Stimulated activated CD8-positive, alpha-beta memory T cell treated with anti-CD3 and anti-CD28 coated beads, Interleukin-7, amount 100 ng/mL, for 24 hours (primary cell): ENCODE measurements at regions not wholly inside any gene's neighbourhood (a gene's known extent, or its start where the extent isn't known, plus 50 kb on each side); places are given as distances from the start of the nearest gene placed in this dataset.

Experiments
- DNase-seq: peaks from one replicate; pipeline ENCODE4 v3.0.0-alpha.2; 2020; ENCODE audit warnings: low read depth

DNA sequence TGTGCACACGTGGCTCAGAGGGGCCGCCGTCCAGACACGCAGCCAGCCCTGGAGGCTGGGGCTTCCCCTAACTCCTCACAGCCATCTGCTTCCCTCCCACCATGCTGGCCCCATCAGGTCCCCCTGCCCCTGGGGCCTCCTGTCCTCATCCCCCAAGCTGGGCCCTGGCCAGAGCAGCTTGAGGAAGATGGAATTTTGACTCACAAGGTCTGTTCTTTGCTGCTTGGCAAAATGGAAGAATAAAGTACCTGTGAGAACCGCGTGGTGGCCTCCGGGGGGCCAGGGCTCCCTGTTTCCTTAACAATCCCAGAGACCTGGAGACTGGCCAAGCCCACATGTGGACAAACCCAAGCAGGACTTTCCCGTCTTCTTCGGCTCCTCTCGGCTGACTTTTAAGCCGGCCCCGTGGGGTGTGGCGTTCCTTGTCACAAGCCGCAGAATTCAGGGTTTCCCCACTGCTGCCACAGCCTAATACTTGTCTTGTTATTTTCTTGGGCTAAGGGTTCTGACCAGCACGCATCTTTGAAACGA lies 872.8 kb downstream of the BRD1 start:
- DNase-seq = no peak

DNA sequence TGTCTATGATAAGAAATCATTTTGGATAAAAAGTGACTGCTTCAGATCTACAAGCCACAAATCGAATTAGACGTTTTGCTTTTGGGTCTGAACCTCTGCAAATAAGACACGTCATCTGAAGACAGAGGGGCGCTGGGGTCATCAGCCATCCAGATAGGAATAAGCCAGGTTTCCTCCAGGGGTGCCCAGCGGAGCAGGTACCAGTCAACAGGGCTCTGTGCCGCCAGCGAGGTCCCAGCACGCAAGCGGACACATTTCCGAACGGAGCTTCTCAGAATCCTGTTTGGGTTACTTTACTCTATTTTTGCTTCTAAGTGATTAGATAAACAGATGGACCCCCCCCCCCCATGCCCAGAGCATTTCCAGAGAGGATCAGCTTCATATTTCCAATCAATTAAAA lies 873.8 kb downstream of the BRD1 start:
- DNase-seq = no peak

DNA sequence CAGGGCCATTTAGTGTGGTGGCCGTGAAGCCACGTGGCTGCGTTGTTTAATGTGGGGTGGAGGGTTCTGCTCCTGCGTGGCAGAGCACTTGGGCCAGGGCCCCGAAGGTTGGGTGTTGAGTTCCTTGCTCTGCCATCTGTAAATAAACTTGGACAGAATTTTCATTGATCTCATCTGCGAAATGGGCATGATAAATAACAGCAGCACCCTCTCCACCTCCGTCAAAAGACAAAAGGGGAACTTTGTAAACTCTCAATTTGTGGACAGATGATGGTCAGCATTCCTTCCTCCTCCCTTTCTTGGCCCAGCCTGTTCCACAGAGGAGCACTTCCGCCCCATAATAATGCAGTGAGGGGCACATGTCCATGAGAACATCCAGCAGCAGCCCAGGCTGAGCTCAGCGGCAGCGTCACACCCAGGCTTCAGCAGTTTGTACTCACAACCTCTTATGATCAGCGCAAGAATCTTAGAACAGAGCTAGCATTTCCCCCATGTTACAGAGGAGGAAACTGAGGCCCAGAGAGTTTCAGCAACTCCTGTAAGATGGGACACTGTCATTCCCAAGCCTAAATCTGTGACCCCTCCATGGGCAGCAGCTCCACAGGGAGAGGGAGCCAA lies 874.5 kb downstream of the BRD1 start:
- no peak for DNase-seq

DNA sequence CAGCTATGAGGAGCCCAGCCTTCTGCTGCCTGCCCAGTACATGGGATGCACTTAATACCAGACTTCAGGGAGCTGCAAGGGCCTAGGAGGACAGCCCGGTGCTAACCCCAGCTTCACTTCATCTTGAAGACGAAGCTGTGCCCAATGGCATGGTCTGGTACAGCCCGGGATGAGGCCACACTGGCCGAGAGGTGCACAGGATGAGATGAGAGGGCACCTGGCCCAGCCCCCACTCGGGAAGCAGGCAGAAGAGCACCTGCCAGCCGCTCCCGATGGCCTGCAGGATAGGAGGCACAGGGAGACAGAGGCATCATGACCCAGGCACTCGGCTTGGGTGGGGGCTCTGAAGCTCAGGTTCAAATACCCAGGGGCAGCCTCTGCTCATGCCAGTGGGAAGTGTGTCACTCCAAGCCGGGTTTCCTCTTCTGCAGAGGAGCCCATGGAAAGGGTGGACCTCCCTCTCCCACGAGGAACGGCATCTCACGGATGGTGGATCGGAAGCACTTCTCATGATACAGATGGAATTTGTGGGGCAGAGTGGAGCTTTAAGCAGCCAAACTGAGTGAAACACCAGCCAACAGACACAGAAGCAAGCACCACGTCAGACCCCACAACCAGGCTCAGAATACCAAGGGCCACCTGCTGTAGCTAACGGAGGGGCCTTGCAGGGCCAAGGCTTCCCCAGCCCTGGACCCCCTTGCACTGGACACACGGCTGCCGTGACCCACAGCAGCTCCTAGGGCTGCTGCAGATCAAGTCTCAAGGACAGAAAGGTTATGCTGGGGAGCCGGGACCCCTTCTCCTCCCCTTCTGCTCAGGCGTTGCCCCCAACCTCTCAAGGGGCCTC lies 875.2 kb downstream of the BRD1 start:
- DNase-seq = no peak

DNA sequence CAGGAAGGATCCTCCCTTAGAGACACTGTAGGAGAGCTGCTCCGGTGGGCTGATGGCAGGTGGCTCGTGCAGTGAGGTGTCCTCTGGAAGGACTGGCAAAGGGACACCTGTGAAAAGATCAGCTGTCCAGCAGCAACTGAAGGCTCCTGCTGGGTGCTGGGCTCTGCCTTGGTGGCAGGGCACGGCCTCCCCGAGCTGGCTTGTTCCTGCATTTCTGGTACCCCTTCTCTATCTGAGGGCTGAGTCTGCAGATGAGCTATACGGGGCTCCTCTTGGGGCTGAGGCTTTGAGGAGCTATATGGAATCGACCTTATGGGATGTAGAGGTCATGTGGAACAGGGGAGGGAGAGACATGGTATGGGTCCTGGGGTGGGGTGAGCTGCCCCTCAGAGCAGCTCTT lies 875.8 kb downstream of the BRD1 start:
- DNase-seq = no peak

DNA sequence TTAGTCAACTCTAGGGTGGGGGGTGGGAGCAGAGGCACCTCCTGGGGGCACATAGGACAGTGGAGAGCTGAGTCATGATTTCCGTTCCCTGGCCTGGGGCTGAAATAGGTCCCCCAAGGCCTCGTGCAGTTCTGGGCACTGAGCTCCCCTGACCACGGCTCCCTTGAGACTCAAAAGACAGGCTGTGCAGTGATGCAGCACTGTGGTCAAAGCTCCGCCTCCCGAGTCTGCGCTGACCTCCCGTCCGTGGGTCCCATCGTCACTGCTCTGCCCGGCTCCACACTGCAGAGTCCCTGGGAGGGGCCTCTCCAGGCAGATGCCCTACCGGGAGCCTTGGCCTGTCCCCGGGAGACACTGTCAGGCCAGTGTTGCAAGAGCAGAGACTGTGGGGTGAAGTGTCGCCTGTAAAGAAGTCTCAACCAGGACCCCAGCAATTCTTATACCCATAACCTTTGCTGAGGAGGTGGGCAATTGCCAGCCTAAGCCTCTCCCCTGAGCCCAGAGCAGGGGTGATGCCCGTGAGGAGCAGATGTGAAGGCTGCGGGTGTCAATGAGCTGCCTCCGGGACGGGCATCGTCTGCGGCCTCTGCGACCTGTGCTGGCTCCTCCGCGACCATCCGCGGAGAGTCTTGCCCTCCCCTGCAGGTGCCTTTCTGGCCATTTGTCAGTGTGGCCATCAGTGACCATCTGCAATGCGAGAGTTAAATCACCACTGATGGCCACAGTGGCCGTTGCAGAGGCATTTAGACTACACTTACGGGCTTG lies 877.3 kb downstream of the BRD1 start:
- no peak for DNase-seq

DNA sequence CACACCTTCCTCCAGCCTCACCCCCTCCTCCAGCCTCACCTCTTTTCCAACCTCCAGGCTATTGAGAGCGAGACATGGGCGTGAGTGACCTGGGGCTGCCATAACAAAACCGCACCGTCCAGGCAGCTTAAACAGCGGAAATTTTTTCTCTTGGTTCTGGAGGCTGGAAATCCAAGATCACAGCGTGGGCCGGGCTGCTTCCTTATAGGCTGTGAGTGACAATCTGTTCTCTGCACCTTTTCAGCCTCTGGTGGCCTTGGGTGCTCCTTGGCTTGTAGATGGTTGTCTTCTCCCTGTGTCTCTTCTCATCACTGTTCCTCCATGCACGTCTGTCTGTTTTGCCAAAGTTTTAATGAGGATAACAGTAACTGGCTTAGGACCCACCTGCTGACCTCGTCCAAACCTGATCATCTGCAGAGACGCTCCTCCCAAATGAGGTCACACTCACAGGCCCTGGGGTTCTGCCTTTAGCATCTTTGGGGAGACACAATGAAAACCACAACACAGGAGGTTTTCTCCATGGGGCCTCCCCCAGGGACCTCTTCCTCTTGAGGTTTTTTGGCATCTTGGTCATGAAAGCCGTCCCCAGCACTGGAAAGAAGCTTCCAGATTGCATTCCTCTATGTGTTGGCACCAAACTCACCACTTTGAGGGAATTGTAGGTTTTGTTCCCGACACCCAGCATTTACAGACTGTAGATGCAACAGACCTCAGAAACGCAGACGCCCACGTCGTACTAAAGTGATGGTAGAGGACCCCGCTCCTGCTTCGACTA lies 878.1 kb downstream of the BRD1 start:
- no peak for DNase-seq

DNA sequence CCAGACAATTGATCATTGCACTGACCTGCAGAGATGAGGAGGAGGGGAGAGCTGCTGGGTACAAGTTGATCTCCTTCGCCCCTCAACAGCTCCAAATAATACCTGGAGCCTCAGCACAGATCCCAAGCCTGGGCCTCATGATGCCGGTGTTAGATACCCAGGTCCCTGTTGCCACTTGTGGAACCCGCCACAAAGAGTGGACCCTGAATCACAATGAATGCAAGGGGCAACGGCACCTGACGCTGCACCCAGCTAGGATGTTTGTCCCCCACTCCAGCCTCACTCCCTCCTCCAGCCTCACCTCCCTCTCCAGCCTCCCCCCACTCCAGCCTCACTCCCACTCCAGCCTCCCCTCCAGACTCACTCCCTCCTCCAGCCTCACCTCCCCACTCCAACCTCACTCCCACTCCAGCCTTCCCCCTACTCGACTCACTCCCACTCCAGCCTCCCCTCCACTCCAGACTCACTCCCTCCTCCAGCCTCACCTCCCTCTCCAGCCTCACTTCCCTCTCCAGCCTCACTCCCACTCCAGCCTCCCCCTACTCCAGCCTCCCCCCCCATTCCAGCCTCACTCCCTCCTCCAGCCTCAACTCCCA lies 879.0 kb downstream of the BRD1 start:
- DNase-seq = no peak

DNA sequence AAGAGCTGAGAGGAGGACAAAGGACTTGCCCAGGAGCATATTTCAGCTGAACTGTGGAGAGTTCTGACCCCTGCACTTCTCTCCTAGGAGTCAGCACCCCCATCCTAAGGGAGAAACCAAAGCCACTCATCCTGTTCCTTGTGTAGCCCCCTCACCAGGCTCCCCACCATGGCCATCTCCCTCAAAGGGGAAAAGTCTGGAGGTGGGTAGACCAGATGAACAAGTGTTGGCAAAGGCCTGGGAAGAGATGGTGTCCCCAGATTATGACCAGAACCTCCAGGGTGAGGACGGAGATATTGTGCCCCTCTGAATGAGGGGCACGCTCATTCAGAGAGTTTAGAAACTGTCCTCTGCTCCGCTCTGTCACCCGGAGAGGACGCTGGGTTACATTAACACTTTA lies 880.0 kb downstream of the BRD1 start:
- no peak for DNase-seq

DNA sequence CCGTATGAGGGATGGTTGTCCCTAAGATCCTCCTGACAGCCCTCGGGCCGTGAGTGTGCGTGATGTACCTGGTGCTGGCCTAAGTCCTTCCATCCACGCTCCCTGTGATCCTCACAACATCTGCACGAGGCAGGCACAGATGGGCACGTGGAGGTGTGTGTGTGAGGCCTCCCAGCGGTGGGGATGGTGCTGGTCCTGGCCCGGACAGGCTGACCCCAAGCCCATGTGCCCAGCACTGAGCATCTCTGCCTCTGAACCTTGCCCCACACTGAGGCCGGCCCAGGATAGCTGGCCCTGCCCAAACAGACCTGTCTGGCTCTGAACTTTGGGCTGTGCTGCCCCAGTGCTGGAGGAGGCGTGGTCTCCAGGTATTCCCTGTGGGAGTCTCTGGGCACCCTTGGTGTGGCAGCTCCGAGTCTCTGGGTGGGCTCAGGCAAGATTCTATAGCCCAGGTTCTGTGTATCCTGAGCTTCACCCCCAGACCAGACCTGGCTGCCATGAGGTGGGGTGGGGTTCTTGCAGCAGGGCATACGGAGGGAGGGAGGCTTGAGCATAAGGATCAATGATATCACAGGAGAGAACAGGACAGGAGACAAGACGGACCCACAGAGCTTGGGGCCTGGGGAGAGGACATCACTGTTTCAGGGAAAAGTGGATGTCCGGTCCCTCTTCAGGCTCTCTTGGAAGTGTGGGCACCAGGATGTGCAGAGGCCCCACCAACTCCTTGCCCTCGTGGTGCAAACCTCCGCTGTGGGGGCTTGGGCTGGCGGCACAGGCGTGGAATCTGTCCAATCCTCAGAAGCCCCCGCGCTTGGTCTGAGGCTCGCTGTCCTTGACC lies 881.8 kb downstream of the BRD1 start:
- DNase-seq = no peak

DNA sequence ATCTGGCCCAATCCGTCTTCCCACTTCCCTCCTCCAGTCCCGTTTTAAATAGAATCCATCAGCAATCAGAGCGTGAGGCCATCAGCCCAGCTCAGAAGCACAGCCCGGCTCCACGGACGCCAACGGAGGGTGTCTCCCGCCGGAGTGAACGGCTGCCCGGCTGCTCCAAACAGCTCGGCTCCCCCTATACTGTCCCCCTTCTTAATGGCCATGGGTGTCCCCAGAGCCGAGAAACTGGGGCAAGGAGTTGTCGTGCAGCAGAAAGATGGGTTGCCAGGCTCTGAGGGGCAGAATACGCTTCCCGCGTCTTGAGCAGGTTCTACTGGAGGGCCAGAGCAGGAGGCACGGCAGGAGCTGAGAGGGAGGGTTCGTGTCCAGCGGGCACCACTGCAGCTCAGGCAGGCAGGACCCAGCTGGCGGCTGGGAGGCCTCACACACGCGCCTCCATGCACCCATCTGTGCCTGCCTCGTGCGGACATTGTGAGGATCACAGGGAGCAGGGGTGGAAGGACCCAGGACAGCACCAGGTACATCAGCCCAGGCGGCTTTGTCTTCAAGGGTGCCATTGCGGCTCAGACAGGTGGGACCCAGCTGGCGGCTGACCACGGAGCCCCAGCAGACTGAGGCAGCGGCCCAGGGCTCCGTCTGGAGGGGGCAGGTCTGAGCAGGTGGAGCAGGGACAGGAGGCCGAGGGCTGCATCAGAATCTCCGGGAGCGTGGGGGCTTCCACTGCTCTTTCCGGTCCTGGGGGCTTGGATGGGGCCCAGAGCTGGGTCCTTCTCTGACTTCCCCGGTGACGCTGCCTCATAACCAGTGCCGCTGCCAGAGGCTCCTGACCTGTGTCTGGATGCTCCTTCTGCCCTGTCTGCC lies 882.7 kb downstream of the BRD1 start:
- no peak for DNase-seq

DNA sequence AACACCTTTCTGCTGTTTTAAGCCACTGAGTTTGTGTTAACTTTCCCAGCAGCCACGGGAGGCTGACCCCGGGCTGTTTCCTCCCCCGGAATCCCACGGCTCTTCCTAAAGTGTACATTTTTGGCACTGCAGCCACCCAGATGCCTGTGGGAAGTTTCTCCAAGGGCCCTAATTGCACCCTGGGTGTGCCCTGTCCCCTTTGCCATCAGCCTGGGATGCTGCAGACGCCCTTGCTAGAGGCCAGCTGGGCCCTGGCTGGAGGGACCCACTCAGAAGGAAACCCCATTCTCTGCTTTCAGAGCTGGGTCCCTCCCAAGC lies 883.3 kb downstream of the BRD1 start:
- no peak for DNase-seq

DNA sequence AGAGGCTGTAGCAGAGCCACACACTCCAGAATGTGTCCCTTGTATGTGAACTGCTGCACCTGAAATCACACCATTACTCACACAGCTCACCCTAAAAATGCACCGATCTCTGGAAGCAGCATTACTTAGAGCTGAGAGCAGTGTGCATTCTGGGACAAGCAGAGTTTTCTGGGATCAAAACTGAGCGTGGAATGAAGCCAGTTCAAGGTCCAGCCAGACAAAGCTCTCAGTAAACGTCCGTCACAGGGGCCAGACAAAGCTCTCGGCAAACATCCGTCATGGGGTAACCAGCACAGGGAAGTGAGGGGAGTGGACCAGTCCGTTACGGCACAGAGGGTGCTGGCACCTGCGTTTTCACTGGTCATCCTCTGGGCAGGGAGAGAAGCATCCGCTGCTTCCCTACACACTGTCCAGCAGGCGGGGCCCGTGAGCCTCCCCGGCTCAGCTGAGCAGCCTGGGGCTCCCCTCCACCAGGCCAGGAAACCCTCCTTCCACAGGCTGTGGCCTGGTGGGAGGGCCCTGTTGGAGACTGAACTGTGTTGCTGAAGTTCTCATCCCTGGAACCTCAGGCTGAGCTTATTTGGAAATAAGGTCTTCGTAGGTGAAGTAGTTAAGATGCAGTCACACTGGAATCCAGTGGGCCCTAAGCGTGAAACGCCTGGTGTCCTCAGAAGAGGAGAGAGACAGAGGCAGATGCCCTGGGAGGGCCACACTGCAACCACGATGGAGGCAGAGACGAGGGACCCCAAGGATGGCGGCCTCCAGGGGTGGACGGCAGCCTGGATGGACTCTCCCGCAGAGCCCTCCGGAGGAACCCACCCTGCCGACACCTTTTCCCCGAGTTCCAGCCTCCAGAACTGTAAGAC lies 883.9 kb downstream of the BRD1 start:
- DNase-seq = no peak

DNA sequence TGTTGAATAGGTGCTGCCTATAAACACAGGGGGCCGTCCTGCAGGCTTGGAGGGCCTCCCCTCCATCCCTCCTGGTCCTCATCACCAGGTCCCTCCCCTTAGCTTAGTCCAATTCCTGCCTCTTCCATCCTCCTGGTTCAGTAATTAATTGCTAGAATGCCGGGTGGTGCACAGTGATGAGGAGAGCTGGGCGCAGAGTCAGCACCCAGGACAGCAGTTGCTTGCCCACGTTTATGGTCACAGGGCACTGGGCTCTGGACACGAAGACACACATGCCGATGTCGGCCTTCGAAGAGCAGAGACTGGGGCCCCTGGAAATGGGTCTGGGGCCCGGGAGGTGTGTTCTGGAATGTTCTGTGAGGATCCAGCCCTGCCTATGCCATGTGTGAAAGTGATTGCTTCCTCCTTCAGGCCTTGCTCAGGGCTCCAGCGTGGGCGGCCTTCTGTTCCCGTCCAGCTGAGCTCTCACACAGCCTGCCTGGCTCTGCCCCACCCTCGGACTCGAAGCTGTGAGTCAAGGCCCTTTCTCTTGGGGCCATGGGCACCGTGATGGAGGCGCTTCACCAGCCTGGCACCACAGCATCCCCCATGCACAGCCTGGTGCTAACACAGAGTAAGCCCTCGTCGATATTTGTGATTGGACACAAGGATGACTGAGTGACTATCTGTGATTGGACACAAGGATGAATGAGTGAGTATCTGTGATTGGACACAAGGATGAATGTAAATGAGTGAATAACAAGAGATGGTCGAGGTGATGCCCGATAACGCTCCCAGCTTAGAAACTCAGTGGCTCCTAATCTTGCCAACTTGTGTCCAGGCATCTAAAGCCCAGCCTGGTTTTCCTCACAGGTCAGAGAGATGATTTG lies 884.7 kb downstream of the BRD1 start:
- no peak for DNase-seq

DNA sequence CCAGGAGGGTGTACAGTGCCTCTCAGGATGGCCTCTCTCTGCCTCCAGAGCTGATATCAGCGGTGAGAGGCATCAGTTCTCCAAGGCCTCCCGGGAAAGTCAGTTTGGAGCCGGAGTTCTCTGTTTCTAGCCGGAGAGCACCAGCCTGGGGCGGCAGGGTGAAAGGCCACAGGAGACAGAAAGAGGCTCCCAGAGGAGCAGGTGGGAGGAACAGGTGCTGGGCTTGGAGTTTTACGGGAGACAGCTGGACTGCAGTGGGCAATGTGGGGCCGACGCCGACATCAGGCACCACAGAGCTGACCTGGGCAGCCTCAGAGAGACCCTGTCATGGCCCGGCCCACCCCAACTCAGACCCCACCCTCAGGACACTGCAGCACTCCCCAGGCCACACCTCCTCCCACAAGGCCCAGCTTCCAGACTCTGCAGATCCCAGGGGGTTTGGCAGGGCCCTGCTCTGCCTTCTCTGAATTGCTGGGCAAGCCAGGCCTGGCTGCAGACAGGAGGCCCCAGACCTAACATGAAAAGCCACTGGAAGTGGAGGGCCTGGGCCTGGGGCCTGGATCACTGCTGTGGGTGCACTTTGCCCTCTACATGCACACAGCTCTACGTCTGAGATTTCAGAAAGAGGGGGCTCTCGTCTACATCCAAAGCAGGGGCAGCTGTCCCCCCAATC lies 885.6 kb downstream of the BRD1 start:
- DNase-seq = no peak

DNA sequence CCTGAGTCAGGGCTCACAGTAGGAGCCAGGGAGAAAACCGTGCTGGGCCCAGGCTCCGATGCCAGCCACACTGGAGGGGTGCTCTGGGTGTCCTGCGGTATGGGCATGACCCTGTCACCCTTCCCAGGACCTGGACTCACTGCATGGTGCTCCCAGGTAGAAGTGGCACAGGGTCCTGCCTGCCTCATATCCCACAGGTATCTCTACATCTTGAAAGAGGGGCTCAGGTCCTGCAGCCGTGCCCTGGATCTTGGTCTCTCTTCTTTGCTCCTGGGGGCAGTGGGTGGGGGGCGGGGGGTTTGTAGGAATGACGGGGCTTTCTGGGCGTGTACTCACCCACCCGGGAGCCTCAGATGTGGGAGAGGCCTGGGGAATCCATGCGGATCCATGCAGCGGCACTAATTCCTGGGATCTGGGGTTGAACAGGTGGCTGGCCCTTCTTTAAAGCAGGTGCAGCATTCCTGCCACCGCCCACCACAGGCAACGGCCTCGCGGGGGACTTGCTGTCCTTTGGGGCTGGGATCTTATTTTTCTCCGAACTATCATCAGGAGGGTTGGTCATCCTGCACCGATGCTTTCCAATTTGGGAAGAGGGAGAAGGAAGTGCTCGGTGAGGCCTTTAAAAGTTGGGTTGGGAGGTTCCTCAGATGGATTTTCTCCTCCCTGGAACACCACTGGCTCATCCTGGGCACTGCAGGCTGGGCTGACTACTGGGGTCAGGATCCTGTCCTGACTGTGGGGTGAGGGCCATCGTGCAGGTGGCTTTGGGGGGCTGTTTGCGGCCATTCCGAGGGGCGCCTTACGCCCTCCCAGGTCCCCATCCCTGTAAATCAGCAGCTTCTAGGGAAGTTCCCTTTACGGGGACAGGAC lies 886.4 kb downstream of the BRD1 start:
- DNase-seq = no peak
